HG02938 (cell line): ENCODE measurements at regions not wholly inside any gene's neighbourhood (a gene's known extent, or its start where the extent isn't known, plus 50 kb on each side); places are given as distances from the start of the nearest gene placed in this dataset.

Experiments
- ATAC-seq: cut with Tn5 transposase; IDR thresholded peaks from one replicate; pipeline ENCODE4 v1.9.1; 2021; ENCODE audit warnings: mild to moderate bottlenecking, moderate library complexity; ENCODE audit not compliant: unreplicated experiment

GRCh38 chr4:147052361-147052760 lies 106.7 kb upstream of the TTC29 start:
- ATAC-seq, result no peak

GRCh38 chr4:147054228-147054872 lies 108.7 kb upstream of the TTC29 start:
- ATAC-seq, result no peak

GRCh38 chr4:147056940-147057610 lies 111.4 kb upstream of the TTC29 start:
- ATAC-seq, result no peak

DNA sequence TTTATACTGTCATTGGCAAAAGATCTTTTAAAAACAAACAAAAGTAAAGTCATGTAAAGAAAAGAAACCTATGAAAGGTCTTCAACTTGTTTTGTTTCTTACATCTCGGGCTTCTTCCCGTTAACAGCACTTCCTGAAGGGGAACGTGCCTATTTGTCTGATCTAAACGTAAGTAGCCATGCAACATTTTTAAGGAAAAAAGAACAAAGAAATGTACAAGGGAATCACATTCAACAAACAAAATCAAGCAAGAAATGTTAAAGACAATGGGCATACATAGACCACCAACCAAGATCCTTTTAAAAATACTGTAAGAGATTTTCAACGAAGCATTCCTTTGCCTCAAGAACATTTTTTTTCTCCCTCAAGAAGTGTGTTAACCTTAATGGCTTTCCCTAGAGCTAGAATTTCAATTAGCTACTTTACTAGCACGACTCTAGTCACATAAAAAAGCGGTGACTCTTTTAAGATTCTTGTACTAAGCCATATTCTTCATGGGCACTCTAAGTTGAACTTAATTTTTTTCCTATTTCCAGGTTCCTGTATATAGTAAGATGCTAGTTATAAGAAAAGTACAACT lies 112.0 kb upstream of the TTC29 start:
- ATAC-seq, result no peak

- ATAC-seq, result no peak
Observed at GRCh38 chr4:147059064-147059731, 113.5 kb upstream of the TTC29 start.

DNA sequence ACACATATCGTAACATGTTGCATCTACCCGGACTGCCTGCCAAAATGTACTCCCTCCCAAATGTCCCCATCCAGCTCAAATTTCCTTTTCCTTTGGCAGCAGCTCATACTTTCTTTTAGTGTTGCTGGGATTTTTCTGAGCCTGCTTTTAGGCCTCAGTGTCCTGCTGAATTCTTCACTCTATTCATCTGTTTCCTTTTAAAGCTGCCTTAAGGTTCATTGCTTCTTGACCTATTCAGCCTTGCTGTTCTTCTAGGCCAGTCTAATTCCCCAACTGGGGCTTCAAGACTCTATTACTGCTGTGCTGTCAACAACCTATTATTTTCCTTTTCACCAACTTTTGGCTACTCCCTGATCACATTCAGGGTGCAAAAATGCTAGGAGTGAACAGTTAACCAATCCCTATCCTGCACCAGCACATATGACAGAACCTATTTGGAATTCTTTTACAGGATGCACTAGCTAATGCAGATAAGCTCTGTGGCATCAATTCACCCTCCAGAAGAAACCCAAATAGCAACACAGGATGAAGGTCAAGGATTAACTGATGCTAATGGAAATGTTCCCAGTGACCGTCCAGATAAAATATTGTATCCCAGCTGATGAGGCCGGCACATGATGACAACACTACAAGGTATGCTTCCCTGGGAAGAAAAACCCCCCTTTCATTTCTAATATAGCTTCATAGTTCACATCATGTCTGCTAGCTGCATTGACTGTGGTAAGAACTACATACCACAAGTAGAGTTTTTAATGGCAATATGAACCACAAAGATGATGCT lies 114.7 kb upstream of the TTC29 start:
- ATAC-seq, result no peak

DNA sequence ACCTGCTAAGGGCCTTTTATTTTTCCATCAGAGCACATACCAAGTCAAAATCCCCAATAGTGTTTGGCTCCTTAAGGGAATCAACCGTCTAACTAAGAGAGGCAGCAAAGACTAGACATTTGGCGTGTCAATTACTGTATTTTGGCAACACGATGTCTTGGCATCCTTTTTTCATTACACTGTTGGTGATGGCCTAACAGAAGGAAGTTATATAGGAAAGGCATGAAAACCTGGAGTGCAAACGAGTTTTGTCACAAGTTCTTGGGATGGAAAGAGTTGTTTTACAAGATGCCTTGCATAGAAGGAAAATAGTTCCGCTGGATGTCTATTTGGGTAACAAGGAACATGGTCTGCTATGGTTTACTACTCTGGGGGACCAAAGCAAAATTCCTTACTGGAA lies 119.2 kb upstream of the TTC29 start:
- ATAC-seq, result no peak

- no peak for ATAC-seq
Observed at GRCh38 chr4:147068564-147068963, 122.9 kb upstream of the TTC29 start.

- ATAC-seq, result no peak
Observed at GRCh38 chr4:147071209-147071740, 125.6 kb upstream of the TTC29 start.

DNA sequence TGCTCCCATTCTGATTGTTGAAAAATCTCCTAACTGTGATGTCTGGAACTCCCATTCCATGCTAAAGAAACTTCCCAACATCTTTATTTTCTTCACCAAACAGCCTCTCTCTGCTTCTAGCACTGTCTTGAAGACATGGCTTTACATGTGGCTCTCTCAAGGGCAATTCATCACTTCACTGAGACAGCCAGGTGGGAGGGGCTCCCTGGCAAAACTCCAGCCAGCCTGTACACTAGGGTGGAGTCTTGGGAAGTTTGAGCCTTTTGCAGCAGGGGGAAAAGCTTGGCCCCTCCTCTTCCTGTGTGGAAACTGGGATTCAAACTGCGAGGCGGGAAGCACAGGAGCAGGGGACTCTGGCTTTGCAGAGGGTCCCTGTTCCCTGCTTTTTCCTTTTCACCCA lies 130.5 kb upstream of the TTC29 start:
- no peak for ATAC-seq

- ATAC-seq, result no peak
Observed at GRCh38 chr4:147076728-147077127, 131.1 kb upstream of the TTC29 start.

- ATAC-seq, result no peak
Observed at GRCh38 chr4:147078362-147078761, 132.7 kb upstream of the TTC29 start.

- ATAC-seq, result no peak
Observed at GRCh38 chr4:147078875-147079658, 133.4 kb upstream of the TTC29 start.

- ATAC-seq, result no peak
Observed at GRCh38 chr4:147084861-147085260, 139.2 kb upstream of the TTC29 start.

DNA sequence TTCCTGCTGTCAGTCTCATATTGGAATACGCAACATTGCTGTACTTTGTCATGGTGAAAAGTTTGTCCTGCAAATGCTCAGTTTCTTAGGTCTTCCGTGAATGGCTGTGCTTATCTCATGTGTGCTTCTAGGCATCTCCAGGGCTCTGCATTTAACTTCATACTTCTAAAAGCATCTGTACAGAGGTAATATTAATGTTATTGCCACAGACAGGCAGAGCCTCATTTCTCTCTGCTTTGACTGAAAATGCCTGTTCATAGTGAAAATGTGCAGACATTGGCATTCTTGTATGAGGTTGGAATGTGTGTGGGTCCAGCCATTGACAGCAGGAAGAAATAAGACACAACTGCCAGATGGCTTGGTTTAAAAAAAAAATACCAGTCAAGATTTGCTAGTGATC lies 140.1 kb upstream of the TTC29 start:
- ATAC-seq, result no peak

DNA sequence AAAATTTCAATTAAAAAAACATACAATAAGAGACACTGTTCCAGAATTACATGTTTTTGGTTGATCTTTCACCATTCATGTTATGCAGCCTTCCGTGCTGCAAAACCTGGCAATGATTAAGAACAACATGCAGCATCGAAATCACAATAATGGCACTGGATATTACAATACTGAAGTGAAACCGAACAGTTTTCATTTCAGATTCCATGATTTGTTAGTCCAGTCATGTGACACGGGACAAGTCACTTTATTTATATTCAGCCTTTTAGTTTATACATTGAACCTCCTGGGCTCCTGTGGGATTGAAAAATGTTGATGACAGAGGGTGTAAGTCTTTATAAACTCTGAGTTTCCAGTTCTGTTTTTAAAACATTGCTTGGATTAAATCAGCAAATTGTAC lies 142.5 kb upstream of the TTC29 start:
- ATAC-seq, result no peak

GRCh38 chr4:147090486-147090885 lies 144.8 kb upstream of the TTC29 start:
- ATAC-seq, result no peak

GRCh38 chr4:147093206-147093605 lies 147.5 kb upstream of the TTC29 start:
- no peak for ATAC-seq

DNA sequence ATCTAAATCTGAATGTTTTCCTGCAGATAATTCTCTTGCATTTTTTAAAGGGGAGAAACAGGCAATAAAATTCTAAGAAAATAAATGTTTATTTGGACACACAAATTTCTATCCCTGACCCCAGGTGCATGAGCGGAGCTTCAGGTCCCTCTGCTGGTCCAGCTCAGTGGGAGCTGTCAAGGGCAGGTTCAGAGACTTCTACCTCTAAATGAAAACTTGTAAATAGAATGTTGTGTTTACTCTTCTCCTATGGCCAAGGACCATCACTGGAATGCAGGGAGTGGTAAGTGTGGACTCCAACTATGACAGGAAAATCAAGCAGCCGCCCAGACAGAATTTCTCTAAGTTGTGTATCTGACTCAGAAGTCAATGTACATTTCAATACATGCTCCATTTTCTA lies 148.6 kb upstream of the TTC29 start:
- no peak for ATAC-seq
